Breast epithelium (tissue), 4 donors: ENCODE measurements at regions not wholly inside any gene's neighbourhood (a gene's known extent, or its start where the extent isn't known, plus 50 kb on each side); places are given as distances from the start of the nearest gene placed in this dataset.

ENCODE experiments used
- DNase-seq, 2 donors: peaks; one replicate each; pipeline ENCODE4 v3.0.0-alpha.2; 2019; ENCODE audit warnings: low spot score in 2 of 2
- H3K27ac ChIP-seq, 2 donors: fragments of 200-600 bp; sonication (generic) in 1 of 2; one replicate each; pipeline ENCODE4 v1.5.1; 2016 to 2019; ENCODE audit warnings: mild to moderate bottlenecking in 1 of 2
- H3K27me3 ChIP-seq, 2 donors: fragments of 200-600 bp; sonication (generic) in 1 of 2; one replicate each; pipeline versions ENCODE4 v1.5.1 to v1.6.0; 2017 to 2019; ENCODE audit warnings: control low read depth in 1 of 2, mild to moderate bottlenecking in 1 of 2
- H3K36me3 ChIP-seq: fragments of 200-600 bp; one replicate; pipeline ENCODE4 v1.5.1; 2019
- H3K4me1 ChIP-seq, 2 donors: fragments of 200-600 bp; sonication (generic); one replicate each; pipeline ENCODE4 v1.5.1; 2016 to 2019; ENCODE audit warnings: control low read depth in 1 of 2
- H3K4me3 ChIP-seq, 3 donors: fragments of 200-600 bp; sonication (generic); 1 replicate in 2 of 3; 2 replicates in 1 of 3; pipeline ENCODE4 v1.5.1; 2016 to 2019; ENCODE audit warnings: mild to moderate bottlenecking in 3 of 3, moderate library complexity in 2 of 3
- H3K9me3 ChIP-seq, 2 donors: fragments of 200-600 bp; sonication (generic) in 1 of 2; one replicate each; pipeline ENCODE4 v1.5.1; 2016 to 2019; ENCODE audit warnings: control low read depth in 1 of 2
- CTCF ChIP-seq, 3 donors: fragments of 450-650 bp; IDR thresholded peaks; one replicate each; pipeline ENCODE4 v1.5.1; 2016 to 2017; ENCODE audit warnings: antibody characterized with exemption in 3 of 3, mild to moderate bottlenecking in 3 of 3, moderate library complexity in 3 of 3
- POLR2A ChIP-seq: fragments of 450-650 bp; IDR thresholded peaks from one replicate; pipeline ENCODE4 v1.6.1; 2016; ENCODE audit warnings: antibody characterized with exemption, mild to moderate bottlenecking, moderate library complexity
- POLR2AphosphoS5 ChIP-seq, 3 donors: sonication (generic); formaldehyde crosslinking; IDR thresholded peaks; one replicate each; pipeline ENCODE4 v1.6.1; 2017; ENCODE audit warnings: antibody characterized with exemption in 3 of 3
- intact Hi-C: fragments of 100-400 bp; cut with DNase I; formaldehyde crosslinking; loops from one replicate; pipeline ENCODE4 v1.15.1; 2023; ENCODE audit warnings: low total_unique reads

GRCh38 chr11:62020661-62021060 is 53.2 kb upstream of the FTH1 start:
- no peak overlapping the region for H3K4me3 ChIP-seq
- no peaks in the 10 kb centered on the region for H3K4me1 ChIP-seq
- no peaks in the 10 kb centered on the region for H3K27me3 ChIP-seq
- H3K36me3 ChIP-seq = no peaks in the 10 kb centered on the region
- H3K9me3 ChIP-seq = peaks cover 5 to 8% of the 10 kb centered on the region in 2 donors
- intact Hi-C loops = no loop called here
- no peak for DNase-seq
- H3K27ac ChIP-seq = no peak overlapping the region
- TF ChIP-seq CTCF (IDR thresholded peaks at IDR 0.05) (no peak), POLR2A (no peak), POLR2AphosphoS5 (IDR thresholded peaks at IDR 0.05) (no peak)

GRCh38 chr11:62018981-62019664 is 51.7 kb upstream of the FTH1 start:
- Histone ChIP-seq H3K36me3 (no peaks in the 10 kb centered on the region), H3K4me3 (no peak overlapping the region), H3K27me3 (no peaks in the 10 kb centered on the region), H3K27ac (no peak overlapping the region), H3K4me1 (no peaks in the 10 kb centered on the region), H3K9me3 (peaks cover 5 to 8% of the 10 kb centered on the region in 2 donors)
- TF ChIP-seq CTCF (IDR thresholded peaks at IDR 0.05) = no peak
- no peak for TF ChIP-seq POLR2AphosphoS5 (IDR thresholded peaks at IDR 0.05)
- TF ChIP-seq POLR2A = no peak
- DNase-seq = no peak
- intact Hi-C loops = no loop called here

- no peaks in the 10 kb centered on the region for H3K36me3 ChIP-seq
- intact Hi-C loops = no loop called here
- no peak for TF ChIP-seq CTCF (IDR thresholded peaks at IDR 0.05)
- no peak for TF ChIP-seq POLR2A
Measured at GRCh38 chr11:62017878-62018655, 50.6 kb upstream of the FTH1 start.

More at GRCh38 chr11:62017878-62018655, 50.6 kb upstream of the FTH1 start:
- no peak for DNase-seq
- Histone ChIP-seq H3K27me3 (no peaks in the 10 kb centered on the region), H3K4me1 (no peaks in the 10 kb centered on the region), H3K9me3 (peaks cover 5 to 8% of the 10 kb centered on the region in 2 donors), H3K4me3 (no peak overlapping the region), H3K27ac (no peak overlapping the region)
